NCI-H146 treated with DMSO at 0.1 percent for 48 hours (cell line): ENCODE measurements at regions not wholly inside any gene's neighbourhood (a gene's known extent, or its start where the extent isn't known, plus 50 kb on each side); places are given as distances from the start of the nearest gene placed in this dataset.
"Not testable (repeated sequence)": the region's sequence is repeated elsewhere in the genome, so short reads cannot be mapped to it uniquely, and the experiment has no call there.

Experiments
- DNase-seq: peaks from one replicate; lab custom pipeline; 2025; ENCODE audit not compliant: unreplicated experiment; lab: John Stamatoyannopoulos, UW

DNA sequence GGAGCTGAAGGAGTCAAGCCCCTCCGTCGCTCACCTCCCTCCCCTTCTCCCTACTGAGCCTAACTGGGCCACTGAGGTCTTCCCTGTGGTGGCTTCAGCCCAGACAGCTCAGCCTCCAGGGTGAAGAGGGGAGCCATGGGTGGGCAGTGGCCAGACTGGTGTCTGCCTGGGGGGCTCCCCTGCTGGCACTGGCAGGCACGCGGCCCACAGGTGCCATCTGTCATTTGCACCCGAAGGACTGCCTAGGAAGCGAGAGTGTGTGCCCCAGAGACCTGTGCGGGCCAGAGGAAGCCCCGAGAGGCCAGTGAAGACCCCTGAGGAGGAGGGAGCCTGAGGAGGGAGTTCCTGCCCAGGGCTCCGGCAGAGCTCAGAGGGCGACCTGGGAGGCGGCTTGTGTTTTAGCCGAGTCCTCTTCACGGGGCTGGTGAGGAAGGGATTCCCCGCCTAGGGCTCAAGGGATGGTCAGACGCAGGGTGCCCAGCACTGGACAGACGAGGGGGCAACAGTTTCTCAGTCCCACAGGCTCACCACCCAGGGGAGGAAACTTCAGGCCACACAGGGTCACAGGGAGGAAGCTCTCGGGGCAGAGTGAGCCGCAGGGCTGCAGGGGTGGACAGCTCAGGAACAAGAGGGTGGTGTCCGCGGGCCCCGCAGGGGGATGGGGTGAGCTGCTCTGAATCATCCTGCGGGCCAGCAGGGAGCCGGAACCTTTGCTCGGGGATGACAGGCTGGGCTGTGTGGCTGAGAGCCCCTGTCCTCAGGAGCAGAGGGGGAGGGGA, 76.2 kb upstream of the PPP2R2D start:
- DNase-seq = no peak

- no peak for DNase-seq
Measured at GRCh38 chr10:131825150-131825848, 75.5 kb upstream of the PPP2R2D start.

GRCh38 chr10:131825960-131826650, 74.7 kb upstream of the PPP2R2D start:
- peak; percentile 6 for DNase-seq

DNA sequence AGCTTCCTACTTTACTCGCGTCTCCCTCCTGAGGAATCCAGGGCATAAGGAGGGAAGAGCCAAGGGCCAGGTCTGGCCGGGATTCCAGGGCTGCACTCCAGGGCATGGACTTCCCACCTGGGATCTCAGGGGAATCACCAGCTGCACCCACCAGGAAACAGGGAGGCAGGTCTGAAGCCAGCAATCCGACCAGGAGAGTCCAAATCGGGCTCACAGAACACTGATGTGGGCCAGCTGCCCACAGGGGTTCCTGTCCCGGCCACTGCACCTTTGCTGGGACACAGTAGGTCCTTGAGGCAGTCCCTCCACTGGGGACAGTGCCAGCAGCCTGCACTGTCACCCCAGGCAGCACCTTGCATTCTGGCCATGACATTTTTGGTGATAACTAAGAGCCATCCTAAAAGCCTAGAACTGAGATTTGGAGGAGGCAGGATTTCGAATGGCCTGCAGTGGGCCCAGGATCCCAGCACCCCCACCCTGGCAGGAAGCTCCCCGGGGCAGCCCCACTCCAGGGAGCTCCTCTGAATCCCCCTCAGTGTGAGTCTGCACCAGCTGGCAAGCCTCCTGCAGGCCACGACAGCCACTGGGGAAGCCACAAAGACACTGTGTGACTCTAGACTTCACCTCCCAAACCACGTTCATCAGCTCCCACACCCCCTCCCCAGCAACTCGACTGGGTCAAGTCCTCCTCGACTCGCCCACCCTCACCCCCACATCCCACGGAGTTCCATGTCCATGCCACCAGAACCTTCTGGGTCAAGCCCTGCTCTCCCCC, 71.5 kb upstream of the PPP2R2D start:
- DNase-seq = no peak

DNA sequence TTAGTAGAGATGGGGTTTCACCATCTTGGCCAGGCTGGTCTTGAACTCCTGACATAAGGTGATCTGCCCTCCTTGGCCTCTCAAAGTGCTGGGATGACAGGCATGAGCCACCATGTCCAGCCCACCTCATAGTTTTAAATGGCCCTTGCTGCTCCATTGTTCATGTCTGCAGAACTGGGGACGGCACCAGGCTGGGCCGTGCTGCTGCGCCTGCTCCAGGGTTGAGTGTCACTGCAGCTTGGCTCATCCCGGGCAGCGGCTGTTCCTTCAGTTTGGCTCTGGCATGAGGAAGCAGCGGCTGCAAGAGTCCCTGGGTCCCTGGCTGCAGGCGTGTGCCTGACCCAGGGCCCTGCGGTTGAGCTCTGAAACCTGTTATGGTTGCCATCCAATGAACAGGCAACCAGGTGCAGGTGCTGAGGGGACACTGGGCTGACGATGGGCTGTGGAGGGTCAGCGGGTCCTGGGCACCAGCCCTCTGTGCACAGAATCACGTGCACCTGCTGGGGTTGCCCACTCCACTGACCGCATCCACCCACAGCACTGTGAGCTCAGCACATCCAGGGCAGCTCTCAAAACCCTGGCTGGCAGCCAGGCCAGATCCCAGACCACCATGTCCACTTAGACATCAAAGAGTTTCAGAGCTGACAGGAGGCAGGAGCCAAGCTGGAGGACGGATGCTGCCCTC, 70.2 kb upstream of the PPP2R2D start:
- DNase-seq = no peak

DNA sequence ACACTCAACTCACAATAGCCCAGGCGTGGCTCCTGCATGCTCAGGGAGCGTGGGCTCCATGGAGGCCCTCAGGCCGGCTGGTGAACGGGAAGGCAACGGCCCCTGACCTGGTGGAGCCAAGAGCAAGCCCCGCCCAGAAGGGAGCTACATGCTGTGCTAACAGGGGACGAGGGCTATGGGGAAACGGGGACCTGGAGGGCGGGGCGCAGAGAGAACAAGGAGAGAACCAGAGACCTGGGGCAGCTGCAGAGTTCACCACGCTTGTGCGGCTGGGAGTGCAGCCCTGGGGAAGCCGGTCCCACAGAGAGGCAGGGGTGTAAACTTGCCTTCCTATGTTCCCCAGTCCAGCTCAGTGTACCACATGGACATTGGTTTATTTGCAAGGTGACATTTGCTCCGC, 69.2 kb upstream of the PPP2R2D start:
- DNase-seq = no peak

DNA sequence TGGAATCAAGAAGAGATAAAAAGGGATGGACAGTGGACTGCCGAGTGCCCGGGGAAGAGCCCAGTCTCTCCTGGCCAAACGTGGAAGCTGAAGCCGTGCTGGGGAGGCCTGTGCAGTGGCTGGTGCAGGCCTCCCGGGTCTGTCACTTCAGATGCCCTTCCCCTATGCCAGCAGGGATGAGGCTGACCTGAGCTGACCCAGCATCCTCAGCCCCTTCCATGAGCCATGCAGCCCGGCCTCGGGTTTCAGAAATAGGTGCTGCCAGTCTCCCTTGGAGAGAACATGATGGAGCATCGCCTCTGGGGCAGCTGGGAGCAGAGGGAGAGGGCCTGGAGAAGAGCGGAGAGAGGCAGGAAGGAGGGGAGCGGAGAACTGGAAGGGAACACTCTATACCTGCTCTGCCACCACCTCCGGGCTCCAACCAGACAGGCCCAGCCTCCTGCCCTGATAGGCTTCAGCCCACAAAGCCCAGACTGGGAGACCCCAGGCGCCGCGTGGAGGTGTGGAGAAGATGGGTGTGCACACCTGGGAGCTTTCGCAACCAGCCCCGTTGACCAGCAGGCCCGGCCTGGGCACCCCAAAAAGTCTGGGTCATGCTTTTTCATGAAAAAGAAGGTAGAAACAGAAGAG, 68.6 kb upstream of the PPP2R2D start:
- DNase-seq = no peak

- DNase-seq = no peak
Measured at GRCh38 chr10:131833013-131833412, 67.8 kb upstream of the PPP2R2D start.

DNA sequence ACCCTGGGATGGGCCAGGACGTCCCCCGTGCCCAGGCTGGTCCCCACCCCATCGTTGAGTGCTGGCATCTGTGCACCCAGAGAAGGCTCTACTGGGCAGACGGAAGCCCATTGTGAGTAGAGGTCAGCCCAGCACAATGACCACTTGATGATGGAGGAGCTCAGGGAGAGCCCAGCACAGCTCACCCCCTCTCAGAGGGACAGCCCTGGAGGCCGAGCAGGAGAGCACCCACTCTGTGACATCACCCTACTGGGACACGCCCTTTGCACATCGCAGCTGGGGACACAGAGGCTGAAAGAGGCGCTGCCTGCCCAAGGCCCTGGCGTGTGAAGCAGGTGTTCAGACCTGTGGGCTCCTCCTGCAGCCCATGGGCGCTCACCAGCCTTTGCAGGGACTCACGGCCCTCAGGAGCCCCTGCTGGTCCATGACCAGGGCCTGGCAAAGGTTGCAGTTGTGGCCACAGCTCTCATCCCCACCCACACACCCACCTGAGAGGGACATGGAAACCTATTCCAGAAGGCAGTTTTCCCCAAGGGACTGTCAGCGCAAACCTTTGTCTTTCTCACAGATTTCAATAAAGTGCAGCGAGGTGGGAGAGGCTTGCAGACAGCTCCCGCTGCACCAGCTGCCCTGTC, 67.2 kb upstream of the PPP2R2D start:
- DNase-seq = no peak

DNA sequence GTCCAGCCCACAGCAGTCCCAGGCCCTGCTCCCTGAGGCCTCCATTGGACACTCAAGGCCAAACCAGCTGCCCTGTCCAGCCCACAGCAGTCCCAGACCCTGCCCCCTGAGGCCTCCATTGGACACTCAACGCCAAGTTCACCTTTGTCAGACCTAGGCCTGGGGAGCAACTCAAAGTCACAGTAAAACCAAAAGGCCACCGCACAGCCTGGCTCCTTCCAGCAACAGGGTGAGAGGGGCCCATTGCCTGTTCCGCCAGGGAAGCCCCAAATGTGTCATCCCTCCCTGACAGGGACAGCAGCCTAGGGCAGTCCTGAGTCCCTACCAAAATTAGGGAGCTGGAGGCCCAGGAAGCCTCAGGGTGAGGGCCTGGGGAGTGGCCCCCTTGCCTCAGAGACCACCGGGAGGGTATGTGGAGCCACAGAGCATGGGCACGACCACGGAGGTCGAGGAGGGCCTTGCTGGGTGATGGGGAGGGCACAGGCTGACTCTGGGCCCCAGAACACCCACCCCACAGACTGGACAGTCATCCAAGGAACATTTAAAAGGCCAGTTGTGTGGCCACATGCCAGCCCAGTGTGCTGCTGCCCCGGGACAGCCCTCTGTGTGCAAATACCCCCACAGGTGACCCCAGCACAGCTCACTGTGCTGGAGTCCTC, 66.5 kb upstream of the PPP2R2D start:
- DNase-seq = no peak

DNA sequence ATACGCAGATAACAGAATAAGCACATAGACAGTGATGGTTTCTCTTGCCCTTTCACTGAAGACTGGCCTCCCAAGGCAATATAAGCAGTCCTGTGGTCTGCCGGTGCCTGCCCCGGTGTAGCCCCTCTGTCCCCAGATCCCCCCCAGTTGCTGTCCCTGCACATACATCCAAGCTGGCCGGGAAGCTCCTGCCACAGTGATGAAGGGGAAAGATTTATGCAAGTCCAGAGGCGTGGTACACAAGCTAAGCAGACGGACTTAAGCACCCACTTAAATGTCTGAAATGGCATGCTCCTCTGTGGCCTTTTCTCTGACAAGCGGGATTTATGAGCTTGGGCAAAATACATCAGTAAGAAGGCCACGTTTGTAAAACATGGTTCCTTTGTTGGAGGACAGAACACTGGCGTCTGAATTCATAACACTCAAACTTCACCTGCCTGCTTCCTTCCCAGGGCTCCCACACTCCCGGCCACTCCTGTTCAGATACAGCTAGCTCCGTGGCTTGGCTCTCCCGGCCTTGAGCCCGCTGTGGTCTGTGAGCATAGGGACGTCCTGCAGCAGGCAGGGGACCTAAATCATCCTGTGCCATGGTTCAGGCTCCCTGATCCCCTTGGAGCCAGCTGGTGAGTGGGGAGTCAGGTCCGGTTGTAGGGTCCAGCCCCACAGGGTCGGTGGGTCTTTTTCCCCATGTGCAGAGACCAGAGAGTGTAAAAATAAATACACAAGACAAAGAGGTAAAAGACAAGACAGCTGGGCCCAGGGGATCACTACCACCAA, 61.7 kb upstream of the PPP2R2D start:
- no peak for DNase-seq

DNA sequence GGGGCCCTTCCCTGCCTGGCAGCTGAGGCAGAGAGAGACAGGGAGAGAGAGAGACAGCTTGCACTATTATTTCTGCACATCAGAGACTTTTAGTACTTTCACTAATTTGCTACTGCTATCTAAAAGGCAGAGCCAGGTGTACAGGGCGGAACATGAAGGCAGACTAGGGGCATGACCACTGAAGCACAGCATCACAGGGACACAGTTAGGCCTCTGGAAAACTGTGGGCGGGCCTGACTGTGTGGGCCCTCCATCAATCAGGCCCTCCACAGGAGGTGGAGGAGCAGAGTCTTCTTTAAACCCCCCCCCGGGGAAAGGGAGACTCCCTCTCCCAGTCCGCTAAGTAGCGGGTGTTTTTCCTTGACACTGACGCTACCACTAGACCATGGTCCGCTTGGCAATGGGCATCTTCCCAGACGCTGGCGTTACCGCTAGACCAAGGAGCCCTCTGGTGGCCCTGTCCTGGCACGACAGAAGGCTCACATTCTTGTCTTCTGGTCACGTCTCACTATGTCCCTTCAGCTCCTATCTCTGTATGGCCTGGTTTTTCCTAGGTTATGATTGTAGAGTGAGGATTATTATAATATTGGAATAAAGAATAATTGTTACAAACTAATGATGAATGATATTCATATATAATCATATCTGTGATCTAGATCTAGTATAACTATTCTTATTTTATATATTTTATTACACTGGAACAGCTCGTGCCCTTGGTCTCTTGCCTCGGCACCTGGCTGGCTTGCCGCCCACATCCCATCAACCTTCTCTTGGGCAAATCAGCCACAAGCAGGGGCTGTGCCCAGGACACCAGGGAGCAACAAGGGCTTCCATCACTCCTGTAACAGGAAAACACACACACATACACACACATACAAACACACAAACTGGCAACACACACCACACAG, 60.7 kb upstream of the PPP2R2D start:
- not testable (repeated sequence) for DNase-seq

GRCh38 chr10:131840788-131841118, 60.1 kb upstream of the PPP2R2D start:
- no peak for DNase-seq

- DNase-seq = no peak
Measured at GRCh38 chr10:131841131-131841660, 59.6 kb upstream of the PPP2R2D start.

- no peak for DNase-seq
Measured at GRCh38 chr10:131841661-131842139, 59.1 kb upstream of the PPP2R2D start.

DNA sequence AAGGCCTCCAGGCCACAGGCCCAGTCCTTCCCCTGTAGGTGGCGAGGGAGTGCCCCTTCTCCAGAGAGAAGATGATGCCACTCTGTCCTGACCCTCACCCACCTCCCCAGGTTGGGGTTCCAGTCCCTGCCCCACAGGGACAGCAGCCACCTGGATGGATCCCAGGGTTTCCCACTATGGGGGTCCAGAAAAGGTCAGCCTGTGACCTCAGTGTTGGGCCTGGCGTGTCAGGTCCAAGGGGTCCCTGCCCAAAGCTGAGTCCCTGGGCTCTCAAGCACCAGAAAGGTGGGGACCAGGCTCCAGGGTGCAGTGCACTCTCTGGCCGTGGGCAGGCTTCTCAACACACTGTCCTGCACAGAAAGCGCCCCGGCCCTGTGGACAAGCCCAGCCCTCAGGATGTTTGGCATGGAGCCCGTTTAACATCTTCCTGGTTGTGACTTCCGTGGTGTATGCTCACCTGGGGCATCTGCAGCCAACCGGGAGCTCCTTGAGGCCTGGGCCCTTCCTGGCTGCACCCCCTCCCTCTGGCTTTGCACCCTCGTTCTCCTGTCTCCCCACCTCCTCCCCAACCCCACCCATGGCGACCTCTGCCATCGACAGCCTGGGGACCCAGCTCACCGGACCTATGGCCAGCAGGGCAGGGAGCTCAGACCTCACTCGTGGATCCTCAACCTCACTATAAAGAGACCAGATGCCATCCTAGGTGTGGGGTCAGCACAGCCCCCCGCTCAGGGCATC, 58.3 kb upstream of the PPP2R2D start:
- no peak for DNase-seq
